ENCODE measurements at regions not wholly inside any gene's neighbourhood (a gene's known extent, or its start where the extent isn't known, plus 50 kb on each side); places are given as distances from the start of the nearest gene placed in this dataset.
"Not testable (repeated sequence)": the region's sequence is repeated elsewhere in the genome, so short reads cannot be mapped to it uniquely, and the experiment has no call there.

- no peak for DNase-seq (ENCODE audit: low read depth)
These were observed 115.8 kb upstream of the FBXL7 start for GRCh38 chr5:15384176-15384575.

GRCh38 chr5:15383469-15383868 lies 116.5 kb upstream of the FBXL7 start:
- peak; percentile 29 for DNase-seq (ENCODE audit: low read depth)

DNA sequence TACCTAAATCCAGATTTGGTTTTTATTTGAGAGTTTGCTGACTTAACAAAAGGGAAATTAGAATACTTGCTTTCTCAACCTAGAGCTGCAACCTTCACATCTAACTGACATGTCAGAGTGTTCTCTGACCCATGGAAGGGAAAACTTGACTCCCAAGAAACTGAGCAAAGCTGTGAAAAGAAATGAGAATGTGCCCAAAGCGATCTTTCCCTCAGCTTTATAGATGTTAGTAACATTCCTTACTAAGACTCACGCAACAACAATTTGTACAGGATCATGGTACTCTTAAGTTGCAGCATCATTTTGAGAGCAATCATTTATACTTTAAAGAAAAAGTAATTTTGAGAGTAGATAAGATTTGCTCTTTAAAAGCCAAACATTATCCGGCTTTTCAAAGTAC lies 117.0 kb upstream of the FBXL7 start:
- DNase-seq (ENCODE audit: low read depth), result peak; percentile 28

DNA sequence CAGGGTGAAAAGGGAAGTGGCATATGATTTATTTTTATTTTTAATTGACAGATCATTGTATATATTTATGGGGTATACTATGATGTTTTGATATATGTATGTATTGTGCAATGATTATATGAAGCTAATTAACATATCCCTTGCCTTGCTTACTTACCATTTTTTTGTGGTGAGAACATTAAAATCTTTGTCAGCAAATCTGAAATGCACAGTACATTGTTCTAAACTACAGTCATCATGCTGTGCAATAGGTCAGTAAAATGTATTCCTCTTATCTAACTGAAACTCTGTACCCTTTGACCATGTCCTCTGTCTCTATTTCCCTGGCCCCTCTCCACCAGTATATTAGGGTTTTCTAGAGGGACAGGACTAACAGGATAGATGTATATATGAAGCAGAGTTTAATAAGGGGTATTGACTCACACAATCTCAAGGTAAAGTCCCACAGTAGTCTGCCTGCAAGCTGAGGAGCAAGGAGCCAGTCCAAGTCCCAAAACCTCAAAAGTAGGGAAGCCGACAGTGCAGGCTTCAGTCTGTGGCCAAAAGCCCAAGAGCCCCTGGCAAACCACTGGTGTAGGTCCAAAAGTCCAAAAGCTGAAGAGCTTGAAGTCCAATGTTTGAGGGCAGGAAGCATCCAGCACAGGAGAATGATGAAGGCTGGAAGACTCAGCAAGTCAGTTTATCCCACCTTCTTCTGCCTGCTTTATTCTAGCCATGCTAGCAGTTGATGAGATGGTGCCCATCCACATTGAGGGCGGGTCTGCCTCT lies 122.2 kb upstream of the FBXL7 start:
- DNase-seq (ENCODE audit: low read depth), result no peak

DNA sequence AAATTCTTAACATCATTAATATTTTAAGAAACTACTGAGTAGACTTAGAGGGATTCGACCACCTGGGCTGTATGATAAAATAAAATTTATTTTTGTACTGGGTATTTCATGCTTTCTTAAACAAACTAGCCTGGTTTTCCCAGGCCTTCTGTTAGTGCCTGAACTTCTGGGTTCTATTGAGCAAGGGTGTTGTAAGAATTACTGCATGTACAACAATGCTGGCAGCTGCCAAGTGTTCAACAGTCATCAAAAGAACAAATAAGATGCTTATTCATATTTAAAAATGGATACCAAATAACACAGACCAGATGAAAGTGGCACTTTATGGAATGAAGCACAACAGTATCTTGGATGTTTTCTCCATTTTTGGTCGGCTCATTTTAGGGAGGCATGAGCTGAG lies 123.2 kb upstream of the FBXL7 start:
- no peak for DNase-seq (ENCODE audit: low read depth)

- DNase-seq (ENCODE audit: low read depth), result no peak
These were observed 123.9 kb upstream of the FBXL7 start for GRCh38 chr5:15376088-15376487.

DNA sequence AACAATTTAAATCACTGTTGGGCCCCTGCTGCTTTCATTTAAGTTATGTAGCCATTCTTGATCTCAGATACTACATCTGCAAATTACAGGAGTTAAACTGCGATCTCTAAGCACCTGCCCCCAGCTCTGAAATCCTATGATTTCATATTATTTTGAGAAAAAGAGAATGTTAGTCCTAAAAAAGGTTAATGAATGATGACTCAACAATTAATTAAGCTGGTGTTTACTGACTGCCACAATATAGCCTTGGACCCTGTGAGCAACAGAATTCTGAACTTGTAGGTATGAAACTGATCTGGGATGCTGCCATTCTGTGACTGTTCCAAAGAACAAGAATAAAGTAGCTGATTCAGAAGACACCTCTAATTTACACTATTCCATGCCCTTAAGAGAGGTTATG lies 124.4 kb upstream of the FBXL7 start:
- no peak for DNase-seq (ENCODE audit: low read depth)

GRCh38 chr5:15374886-15375285 lies 125.1 kb upstream of the FBXL7 start:
- no peak for DNase-seq (ENCODE audit: low read depth)

DNA sequence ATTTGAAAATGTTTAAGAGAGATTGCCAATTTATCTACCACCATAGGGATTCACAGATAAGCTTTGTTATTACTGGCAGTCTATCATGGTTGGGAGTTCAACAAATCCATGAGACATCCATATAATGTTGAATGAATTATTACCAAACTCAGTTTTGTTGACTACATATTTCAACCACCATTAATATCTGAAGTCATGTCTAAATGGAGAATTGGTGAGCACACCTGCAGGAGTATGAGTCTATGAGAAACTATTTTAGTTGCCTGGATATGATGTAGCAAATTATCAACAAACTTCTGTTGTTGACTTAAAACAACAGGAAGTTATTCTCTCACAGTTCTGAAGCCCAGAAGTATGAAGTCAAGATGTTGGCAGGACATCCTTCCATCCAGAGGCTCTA lies 126.8 kb upstream of the FBXL7 start:
- no peak for DNase-seq (ENCODE audit: low read depth)

- no peak for DNase-seq (ENCODE audit: low read depth)
These were observed 128.8 kb upstream of the FBXL7 start for GRCh38 chr5:15371184-15371583.

DNA sequence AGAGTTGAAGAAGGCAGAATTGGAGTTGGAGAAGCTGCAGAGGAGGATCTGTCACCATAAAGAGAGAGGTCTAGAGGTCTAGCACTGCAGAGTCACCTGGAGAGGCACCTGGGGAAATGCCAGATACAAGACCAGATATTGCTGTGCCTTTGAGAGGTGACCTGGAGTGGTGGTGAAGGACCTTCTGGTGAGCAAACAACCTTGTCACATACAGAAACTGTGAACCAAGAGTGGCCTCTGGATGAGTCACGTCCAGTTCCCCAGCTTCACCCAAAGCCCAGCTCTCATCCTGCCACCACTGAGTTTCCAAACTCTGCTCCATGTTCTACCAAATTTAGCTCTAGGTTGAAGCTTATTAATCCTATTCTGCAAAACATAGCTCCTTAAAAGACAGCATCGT lies 131.1 kb upstream of the FBXL7 start:
- no peak for DNase-seq (ENCODE audit: low read depth)

DNA sequence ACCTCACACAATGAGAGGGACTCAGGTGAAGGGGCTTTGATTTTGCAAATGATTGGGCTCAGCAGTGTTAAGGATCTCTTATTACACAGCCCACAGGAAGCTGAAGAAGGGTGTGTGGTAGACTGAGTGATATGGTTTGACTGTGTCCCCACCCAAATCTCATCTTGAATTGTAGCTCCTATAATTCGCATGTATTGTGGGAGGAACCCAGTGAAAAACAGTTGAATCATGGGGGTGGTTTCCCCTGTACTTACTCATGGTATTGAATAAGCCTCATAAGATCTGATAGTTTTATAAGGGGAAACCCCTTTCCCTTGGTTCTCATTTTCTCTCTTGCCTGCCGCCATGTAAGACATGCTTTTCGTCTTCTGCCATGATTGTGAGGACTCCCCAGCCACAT lies 132.5 kb upstream of the FBXL7 start:
- no peak for DNase-seq (ENCODE audit: low read depth)

DNA sequence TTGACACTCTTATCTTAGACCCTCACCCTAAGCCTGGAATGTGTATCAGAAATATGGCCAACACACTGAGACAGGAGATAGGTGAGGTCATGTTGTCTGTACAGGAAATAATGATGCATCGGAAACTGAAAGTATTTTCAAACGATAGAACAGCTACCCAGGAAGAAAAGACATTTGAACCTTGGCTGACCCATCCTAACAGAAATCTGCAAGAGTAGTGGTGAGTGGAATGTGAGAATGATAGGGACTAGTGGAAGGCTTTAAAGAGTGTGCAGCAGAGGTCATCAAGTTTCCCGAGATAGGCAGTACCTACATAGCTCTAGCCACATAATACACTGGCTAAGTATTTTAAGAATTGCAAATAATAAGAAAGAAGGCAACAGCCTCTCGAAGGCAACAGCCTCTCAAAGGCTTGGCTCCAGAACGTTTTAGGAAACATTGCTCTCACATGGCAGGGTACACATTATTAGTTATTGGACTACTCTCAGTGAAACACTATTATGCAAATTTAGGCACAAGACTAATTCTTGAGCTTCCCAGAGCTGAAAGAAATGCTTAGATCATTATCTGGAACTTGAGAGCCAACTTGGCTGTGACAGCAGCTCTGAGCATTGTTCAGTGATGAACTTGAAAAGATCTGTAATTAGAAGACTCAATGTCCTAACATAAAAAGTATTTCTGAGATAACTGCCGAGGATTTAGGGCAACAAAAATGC lies 133.1 kb upstream of the FBXL7 start:
- peak; percentile 9 for DNase-seq (ENCODE audit: low read depth)

DNA sequence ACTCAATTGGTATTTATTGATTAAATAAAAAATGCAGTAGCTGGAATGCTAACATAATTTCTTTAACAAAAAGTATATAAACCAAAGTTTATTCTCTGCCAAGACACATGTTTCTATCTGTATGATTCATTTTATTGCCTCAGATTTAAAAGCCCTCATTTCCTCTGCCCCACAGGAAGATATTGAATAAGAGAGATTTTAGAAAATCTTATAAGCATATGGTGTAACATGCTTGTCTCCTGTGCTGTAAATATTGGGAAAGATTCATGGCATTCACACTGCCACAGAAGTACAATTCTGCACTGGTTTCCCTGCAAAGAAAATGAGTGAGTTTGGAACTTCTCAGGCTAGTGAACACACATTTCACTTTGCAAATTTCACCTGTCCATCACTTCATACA lies 134.9 kb upstream of the FBXL7 start:
- DNase-seq (ENCODE audit: low read depth), result no peak

GRCh38 chr5:15363601-15364000 lies 136.4 kb upstream of the FBXL7 start:
- no peak for DNase-seq (ENCODE audit: low read depth)

DNA sequence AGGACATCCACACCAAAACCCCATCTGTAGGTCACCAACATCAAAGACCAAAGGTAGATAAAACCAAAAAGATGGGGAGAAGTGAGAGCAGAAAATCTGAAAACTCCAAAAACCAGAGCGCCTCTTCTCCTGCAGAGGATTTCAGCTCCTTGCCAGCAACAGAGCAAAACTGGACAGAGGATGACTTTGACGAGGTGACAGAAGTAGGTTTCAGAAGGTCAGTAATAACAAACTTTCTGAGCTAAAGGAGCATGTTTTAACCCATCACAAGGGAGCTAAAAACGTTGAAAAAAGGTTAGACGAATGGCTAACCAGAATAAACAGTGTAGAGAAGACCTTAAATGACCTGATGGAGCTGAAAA lies 142.9 kb upstream of the FBXL7 start:
- not testable (repeated sequence) for DNase-seq (ENCODE audit: low read depth)

DNA sequence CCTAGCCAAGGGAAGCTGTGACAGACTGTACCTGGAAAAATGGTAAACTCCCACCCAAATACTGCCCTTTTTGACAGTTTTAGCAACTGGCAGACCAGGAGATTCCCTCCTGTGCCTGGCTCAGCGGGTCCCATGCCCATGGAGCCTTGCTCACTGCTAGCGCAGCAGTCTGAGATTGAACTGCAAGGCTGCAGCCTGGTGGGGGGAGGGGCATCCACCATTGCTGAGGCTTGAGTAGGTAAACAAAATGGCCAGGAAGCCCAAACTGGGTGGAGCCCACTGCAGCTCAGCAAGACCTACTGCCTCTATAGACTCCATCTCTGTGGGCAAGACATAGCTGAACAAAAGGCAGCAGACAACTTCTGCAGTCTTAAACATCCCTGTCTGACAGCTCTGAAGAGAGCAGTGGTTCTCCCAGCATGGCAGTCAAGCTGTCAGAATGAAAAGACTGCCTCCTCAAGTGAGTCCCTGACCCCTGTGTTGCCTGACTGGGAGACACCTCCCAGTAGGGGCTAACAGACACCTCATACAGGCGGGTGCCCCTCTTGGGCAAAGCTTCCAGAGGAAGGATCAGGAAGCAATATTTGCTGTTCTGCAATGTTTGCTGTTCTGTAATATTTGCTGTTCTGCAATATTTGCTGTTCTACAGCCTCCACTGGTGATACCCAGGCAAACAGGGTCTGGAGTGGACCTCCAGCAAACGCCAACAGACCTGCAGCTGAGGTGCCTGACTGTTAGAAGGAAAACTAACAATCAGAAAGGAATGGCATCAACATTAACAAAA lies 143.5 kb upstream of the FBXL7 start:
- DNase-seq (ENCODE audit: low read depth), result not testable (repeated sequence)

GRCh38 chr5:15354021-15354420 lies 146.0 kb upstream of the FBXL7 start:
- peak; percentile 40 for DNase-seq (ENCODE audit: low read depth)

GRCh38 chr5:15353086-15353645 lies 146.8 kb upstream of the FBXL7 start:
- DNase-seq (ENCODE audit: low read depth), result no peak

- DNase-seq (ENCODE audit: low read depth), result no peak
These were observed 149.4 kb upstream of the FBXL7 start for GRCh38 chr5:15350614-15351013.

DNA sequence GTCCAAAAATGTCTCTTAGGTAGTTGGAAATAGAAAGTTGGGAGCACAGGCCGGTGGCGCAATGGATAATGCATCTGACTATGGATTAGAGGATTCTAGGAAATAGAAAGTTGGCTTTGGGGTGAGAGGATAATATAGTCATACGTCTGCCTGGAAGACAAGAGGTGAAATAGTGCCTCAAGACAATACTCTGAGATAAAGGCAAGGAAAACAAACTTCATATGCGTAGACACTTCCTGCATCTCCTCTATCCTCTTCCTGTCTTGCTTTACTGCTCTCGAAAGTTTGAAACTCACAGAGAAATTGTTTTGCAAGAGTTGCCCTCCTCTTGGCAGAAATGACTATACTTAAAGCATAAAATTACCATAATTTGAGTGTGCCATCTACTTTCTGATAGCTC lies 153.2 kb upstream of the FBXL7 start:
- DNase-seq (ENCODE audit: low read depth), result no peak

- DNase-seq (ENCODE audit: low read depth), result no peak
These were observed 155.0 kb upstream of the FBXL7 start for GRCh38 chr5:15344954-15345353.

- no peak for DNase-seq (ENCODE audit: low read depth)
These were observed 161.4 kb upstream of the FBXL7 start for GRCh38 chr5:15338546-15338945.
